ENCODE measurements at regions not wholly inside any gene's neighbourhood (a gene's known extent, or its start where the extent isn't known, plus 50 kb on each side); places are given as distances from the start of the nearest gene placed in this dataset.

GRCh38 chr3:107323723-107324122 is 53.5 kb upstream of the CCDC54 start:
- no peak for DNase-seq (ENCODE audit: low read depth)

- DNase-seq (ENCODE audit: low read depth), result no peak
Measured at GRCh38 chr3:107325446-107325845, 51.8 kb upstream of the CCDC54 start.

All from non-pigmented ciliary epithelial cell (primary cell).